ENCODE measurements at regions not wholly inside any gene's neighbourhood (a gene's known extent, or its start where the extent isn't known, plus 50 kb on each side); places are given as distances from the start of the nearest gene placed in this dataset.

GRCh38 chr14:71533800-71534199 lies 398.4 kb upstream of the RGS6 start:
- no peak for TF ChIP-seq YY1 (IDR thresholded peaks at IDR 0.05; ENCODE audit: insufficient read depth, insufficient read length)
- TF ChIP-seq SUZ12 (IDR thresholded peaks at IDR 0.05; ENCODE audit: extremely low read depth, insufficient read depth, insufficient read length), result no peak
- TF ChIP-seq ZNF274 (IDR thresholded peaks at IDR 0.05; ENCODE audit: low read depth, low read length), result no peak
